Naive thymus-derived CD8-positive, alpha-beta T cell (primary cell): ENCODE measurements at regions not wholly inside any gene's neighbourhood (a gene's known extent, or its start where the extent isn't known, plus 50 kb on each side); places are given as distances from the start of the nearest gene placed in this dataset.

ENCODE experiments used
- ATAC-seq, 2 donors: fragments of 150-1000 bp; cut with Tn5 transposase in 1 of 2; sonication (Bioruptor Pico), chemical (Tn5 transposase) in 1 of 2; 1 replicate in 1 of 2; 2 replicates in 1 of 2; pipeline ENCODE4 v1.10.0; 2021; ENCODE audit warnings: mild to moderate bottlenecking in 2 of 2, moderate library complexity in 2 of 2
- POLR2A ChIA-PET: fragments of 350-600 bp; sonication (Branson Sonifier 250); formaldehyde crosslinking; loops from one replicate; lab custom pipeline; 2021; ENCODE audit warnings: antibody characterized with exemption; lab: Charles Lee
- DNase-seq, 10 donors: peaks; one replicate each; pipeline versions ENCODE4 v3.0.0 to v3.0.0-alpha.2; 2020 to 2022
- H3K27ac Mint-ChIP-seq, 10 donors: one replicate each; pipeline ENCODE4 v1.8.0; 2020 to 2022; ENCODE audit warnings: mild to moderate bottlenecking in 10 of 10, mixed read lengths in 10 of 10, moderate library complexity in 4 of 10, inconsistent platforms in 1 of 10
- H3K27me3 Mint-ChIP-seq, 5 donors: one replicate each; pipeline ENCODE4 v1.8.0; 2021 to 2022; ENCODE audit warnings: mixed read lengths in 5 of 5
- H3K36me3 Mint-ChIP-seq, 3 donors: one replicate each; pipeline ENCODE4 v1.8.0; 2020 to 2022; ENCODE audit warnings: mixed read lengths in 3 of 3, mild to moderate bottlenecking in 2 of 3, inconsistent platforms in 1 of 3
- H3K4me1 Mint-ChIP-seq, 4 donors: one replicate each; pipeline ENCODE4 v1.8.0; 2021 to 2022; ENCODE audit warnings: mixed read lengths in 4 of 4
- H3K4me3 Mint-ChIP-seq, 10 donors: one replicate each; pipeline ENCODE4 v1.8.0; 2020 to 2022; ENCODE audit warnings: mild to moderate bottlenecking in 10 of 10, mixed read lengths in 10 of 10, moderate library complexity in 6 of 10, inconsistent platforms in 1 of 10
- H3K9me3 Mint-ChIP-seq, 9 donors: one replicate each; pipeline ENCODE4 v1.8.0; 2020 to 2022; ENCODE audit warnings: mixed read lengths in 9 of 9, mild to moderate bottlenecking in 3 of 9, inconsistent platforms in 1 of 9, moderate library complexity in 1 of 9

DNA sequence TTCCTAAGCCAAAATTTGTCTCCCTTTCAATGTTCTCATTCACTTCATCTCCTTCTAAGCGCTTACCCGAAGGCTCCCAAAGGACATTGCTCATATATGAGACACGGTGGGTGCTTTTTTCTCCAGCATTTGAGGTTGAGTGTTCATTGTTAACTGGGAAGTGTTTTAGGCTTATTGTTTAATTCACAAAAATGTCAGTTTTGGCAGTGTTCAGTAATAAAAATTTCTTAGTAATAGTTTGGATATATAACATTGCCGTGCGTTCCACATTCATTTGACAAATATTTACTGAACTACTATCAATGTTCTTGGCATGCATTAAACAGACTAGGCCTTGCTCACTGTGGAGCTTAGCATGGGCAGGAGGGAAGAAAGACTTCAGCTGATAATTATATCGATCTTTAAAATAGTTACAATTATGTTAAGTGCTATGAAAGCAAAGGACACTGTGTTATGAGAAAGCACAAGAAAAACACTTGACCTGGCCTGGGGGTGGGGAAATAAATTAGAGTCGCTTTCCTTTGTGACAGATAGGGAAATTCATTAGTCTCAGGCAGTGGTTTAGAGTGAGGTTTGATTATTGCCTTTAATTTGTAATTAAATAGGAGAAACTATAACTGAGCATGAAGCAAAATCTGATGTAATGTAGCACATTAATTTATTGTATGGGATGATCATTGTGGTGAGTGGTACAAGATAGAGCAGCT lies 82.2 kb upstream of the DOCK10 start:
- Mint-ChIP-seq H3K36me3 (peaks cover 0 to 7% (median 0%) of the 10 kb centered on the region in 3 donors), H3K9me3 (peaks cover 0 to 7% (median 0%) of the 10 kb centered on the region in 9 donors), H3K4me1 (peaks cover 4 to 6% (median 4%) of the 10 kb centered on the region in 4 donors), H3K4me3 (no peak overlapping the region), H3K27me3 (peaks cover 0 to 2% (median 0%) of the 10 kb centered on the region in 5 donors), H3K27ac (no peak overlapping the region)
- POLR2A ChIA-PET = no interaction called here
- no peak for DNase-seq
- no peak for ATAC-seq

GRCh38 chr2:225122583-225123486 lies 80.6 kb upstream of the DOCK10 start:
- POLR2A ChIA-PET = no interaction called here
- Mint-ChIP-seq H3K36me3 (peaks cover 0 to 6% (median 0%) of the 10 kb centered on the region in 3 donors), H3K4me1 (peaks cover 4 to 6% (median 4%) of the 10 kb centered on the region in 4 donors), H3K27ac (peak overlapping the region in 3 of 10 donors; percentile 23 to 82 (median 78)), H3K27me3 (peaks cover 0 to 2% (median 0%) of the 10 kb centered on the region in 5 donors), H3K4me3 (no peak overlapping the region), H3K9me3 (peaks cover 0 to 7% (median 0%) of the 10 kb centered on the region in 9 donors)
- peak in 5 of 10 donors; percentile 3 to 31 (median 21) for DNase-seq
- no peak for ATAC-seq

DNA sequence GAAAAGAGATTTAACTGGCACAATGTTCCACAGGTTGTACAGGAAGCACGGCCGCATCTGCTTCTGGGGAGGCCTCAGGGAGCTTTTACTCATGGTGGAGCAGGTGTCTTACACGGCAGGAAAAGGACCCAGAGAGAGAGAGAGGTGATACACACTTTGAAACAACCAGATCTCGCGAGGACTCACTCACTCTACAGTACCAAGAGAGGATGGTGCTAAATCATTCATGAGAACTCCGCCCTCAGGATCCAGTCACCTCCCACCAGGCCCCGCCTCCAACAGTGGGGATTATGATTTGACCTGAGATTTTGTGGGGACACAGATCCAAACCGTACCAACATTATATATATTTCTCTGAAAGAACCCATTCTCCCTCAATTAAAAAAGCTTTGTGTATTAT lies 79.7 kb upstream of the DOCK10 start:
- Mint-ChIP-seq H3K4me1 (peaks cover 4 to 12% (median 9%) of the 10 kb centered on the region in 4 donors), H3K36me3 (peaks cover 0 to 2% (median 0%) of the 10 kb centered on the region in 3 donors), H3K27ac (peak overlapping the region in 1 of 10 donors; percentile 79), H3K9me3 (peaks cover 0 to 4% (median 0%) of the 10 kb centered on the region in 9 donors), H3K27me3 (no peaks in the 10 kb centered on the region), H3K4me3 (no peak overlapping the region)
- ATAC-seq (no peak), DNase-seq (no peak)
- POLR2A ChIA-PET = no interaction called here

DNA sequence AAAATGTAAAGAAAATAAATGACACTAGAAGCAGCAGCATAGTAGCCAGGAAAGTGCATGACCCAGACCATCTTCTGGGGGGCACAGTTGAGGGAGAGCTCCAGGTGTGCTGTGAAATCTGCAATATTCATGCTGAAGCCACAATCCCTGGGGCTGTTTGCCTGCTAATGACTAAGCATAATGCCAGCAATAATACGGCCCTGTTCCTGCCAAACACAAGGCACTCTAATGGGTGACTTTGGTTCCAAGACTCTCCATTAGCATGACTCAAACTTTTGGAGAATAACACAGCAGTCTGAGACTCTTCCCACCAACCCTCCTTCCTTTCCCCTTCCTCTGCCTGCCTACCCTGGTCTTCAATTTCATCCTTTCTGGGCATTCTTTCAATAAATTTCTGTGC lies 77.9 kb upstream of the DOCK10 start:
- POLR2A ChIA-PET = no interaction called here
- no peak for ATAC-seq

DNA sequence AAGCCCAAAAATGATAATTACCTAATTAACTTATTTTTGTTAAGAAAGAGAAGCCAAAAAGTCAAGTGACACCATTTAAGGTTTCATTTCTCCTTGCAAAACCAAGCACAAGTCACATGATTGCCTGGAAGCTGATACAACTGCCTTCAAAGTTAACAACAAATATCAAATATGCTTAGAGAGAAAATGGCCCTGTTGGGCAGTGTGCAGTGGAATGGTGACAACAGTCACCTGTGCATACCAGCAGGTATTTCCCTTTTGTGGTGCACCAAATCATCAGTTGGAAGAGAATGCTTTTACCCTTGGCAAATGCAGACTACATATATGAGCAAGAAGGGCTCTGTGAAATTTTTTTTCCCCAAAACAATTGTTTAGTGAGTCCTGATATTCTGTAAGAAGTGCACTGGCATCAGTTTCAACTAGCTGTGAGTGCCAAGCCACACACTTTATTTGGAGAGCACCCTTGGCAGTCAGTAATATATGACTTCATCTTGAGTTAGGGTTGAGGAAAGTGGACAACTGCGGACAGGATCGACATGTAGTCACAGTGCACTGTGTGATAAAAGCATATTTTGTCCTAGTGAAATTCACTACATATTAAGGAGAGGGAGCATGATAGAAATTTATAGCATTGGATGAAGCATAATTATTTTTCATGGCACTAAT lies 74.9 kb upstream of the DOCK10 start:
- ATAC-seq = no peak
- POLR2A ChIA-PET = no interaction called here
- Mint-ChIP-seq H3K27ac (no peak overlapping the region), H3K36me3 (peaks cover 0 to 10% (median 0%) of the 10 kb centered on the region in 3 donors), H3K27me3 (no peaks in the 10 kb centered on the region), H3K9me3 (no peaks in the 10 kb centered on the region), H3K4me1 (peaks cover 0 to 11% (median 10%) of the 10 kb centered on the region in 4 donors), H3K4me3 (no peak overlapping the region)
- DNase-seq = no peak

More for the DNA sequence above, 77.9 kb upstream of the DOCK10 start:
- peaks cover 0 to 4% (median 0%) of the 10 kb centered on the region in 9 donors for H3K9me3 Mint-ChIP-seq
- H3K36me3 Mint-ChIP-seq = peaks cover 0 to 10% (median 0%) of the 10 kb centered on the region in 3 donors
- no peak overlapping the region for H3K4me3 Mint-ChIP-seq
- H3K27ac Mint-ChIP-seq = peak overlapping the region in 1 of 10 donors; percentile 0
- DNase-seq = no peak
- no peaks in the 10 kb centered on the region for H3K27me3 Mint-ChIP-seq
- H3K4me1 Mint-ChIP-seq = peaks cover 4 to 17% (median 14%) of the 10 kb centered on the region in 4 donors

- Mint-ChIP-seq H3K4me1 (peaks cover 0 to 13% (median 10%) of the 10 kb centered on the region in 4 donors), H3K4me3 (no peak overlapping the region), H3K36me3 (peaks cover 0 to 10% (median 0%) of the 10 kb centered on the region in 3 donors), H3K9me3 (no peaks in the 10 kb centered on the region), H3K27ac (no peak overlapping the region), H3K27me3 (no peaks in the 10 kb centered on the region)
- DNase-seq (no peak), ATAC-seq (no peak)
- POLR2A ChIA-PET = no interaction called here
Observed at GRCh38 chr2:225114786-225115323, 72.6 kb upstream of the DOCK10 start.

DNA sequence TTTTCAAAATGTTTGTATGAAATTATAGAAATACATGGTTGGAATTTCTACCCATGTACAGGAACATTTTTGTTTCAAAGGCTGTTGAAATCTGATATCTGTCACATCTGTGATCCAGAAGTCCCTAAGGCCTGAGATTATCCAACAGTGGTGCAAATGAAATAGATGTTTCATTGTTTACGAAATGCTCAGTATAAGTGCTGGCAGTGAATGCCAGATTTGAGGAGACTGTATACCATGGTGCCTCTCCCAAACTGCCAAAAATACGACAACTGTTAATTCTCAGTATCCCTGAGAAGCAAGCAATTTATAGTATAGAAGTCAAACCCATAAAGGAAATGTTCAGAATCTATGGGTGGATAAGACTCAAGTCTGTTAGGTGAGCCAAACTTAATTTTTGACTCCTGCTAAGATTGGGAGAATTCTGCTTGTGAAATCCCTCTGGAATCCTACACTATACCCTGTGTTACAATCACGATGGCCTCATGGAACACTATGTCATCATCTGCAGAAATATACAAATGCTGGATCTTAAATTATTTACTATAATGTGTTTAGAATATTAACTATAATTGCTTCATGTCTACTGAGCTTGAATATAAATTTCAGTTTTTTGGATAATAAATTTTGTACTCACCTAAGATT lies 71.2 kb upstream of the DOCK10 start:
- Mint-ChIP-seq H3K9me3 (peaks cover 0 to 4% (median 0%) of the 10 kb centered on the region in 9 donors), H3K27me3 (no peaks in the 10 kb centered on the region), H3K36me3 (peaks cover 0 to 10% (median 0%) of the 10 kb centered on the region in 3 donors), H3K4me1 (peaks cover 0 to 13% (median 10%) of the 10 kb centered on the region in 4 donors), H3K4me3 (no peak overlapping the region), H3K27ac (no peak overlapping the region)
- POLR2A ChIA-PET = no interaction called here
- DNase-seq (no peak), ATAC-seq (no peak)

DNA sequence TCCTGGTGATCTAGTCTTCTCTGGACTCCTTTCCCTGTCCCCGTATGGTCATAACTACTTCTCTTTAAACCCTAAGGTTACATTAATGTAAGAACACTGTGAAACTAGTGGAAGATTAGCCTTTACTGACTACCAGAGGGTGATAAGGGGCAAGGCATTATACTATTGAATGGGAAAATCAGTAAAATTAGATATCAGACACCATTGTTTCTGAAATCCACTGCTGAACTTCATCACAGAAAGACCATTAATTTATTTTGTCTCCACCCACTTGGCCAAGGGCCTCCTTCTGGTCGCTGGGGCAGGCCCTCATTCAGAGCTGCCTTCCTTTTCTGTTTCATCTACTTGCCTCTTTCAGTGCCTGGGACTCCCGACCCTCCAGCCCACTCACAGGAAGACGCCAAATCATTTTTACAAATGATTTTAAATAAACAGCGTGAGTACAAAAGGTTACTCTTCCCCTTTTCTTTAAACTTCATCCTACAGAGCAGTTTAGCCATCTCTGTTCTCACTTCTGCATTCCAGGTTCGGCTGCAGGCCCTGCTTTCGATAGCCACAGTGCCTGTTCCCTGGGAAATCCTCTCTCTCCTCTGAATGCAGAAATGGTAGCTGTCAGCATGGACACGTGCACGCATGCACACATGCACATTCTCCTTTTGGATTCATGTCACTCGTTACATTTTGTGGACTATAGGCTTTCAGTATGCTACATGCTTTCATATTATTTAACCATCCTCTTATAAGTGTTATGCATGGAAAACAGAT lies 70.3 kb upstream of the DOCK10 start:
- H3K27ac Mint-ChIP-seq = peak overlapping the region in 2 of 10 donors; percentile 9 to 35
- no peak overlapping the region for H3K4me3 Mint-ChIP-seq
- peaks cover 0 to 4% (median 0%) of the 10 kb centered on the region in 9 donors for H3K9me3 Mint-ChIP-seq
- H3K4me1 Mint-ChIP-seq = peaks cover 0 to 11% (median 10%) of the 10 kb centered on the region in 4 donors
- DNase-seq (no peak), ATAC-seq (no peak)
- POLR2A ChIA-PET = no interaction called here
- H3K36me3 Mint-ChIP-seq = peaks cover 0 to 10% (median 0%) of the 10 kb centered on the region in 3 donors
- no peaks in the 10 kb centered on the region for H3K27me3 Mint-ChIP-seq

DNA sequence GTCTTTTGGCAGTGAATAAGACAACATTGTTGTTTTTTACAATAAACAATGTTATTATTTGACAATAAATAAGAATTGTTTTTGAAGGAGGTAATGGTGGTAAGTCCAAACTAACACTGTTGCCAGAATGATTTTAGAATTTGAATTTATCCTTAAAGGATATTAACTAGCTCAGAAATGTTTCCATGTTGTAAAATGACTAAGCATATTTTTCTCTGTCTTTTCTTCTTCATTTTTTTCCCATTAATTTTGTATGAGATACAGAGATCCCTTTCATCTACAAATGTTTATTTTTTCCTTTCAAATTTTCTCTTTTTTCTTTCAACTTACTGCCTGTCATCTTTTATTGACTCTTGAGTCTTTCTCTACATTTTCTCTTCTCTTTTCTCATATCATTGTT lies 66.5 kb upstream of the DOCK10 start:
- no peak overlapping the region for H3K27ac Mint-ChIP-seq
- H3K4me1 Mint-ChIP-seq = peaks cover 0 to 2% (median 0%) of the 10 kb centered on the region in 4 donors
- H3K27me3 Mint-ChIP-seq = no peaks in the 10 kb centered on the region
- no peak for DNase-seq
- ATAC-seq = no peak
- POLR2A ChIA-PET = no interaction called here
- H3K36me3 Mint-ChIP-seq = no peaks in the 10 kb centered on the region
- no peak overlapping the region for H3K4me3 Mint-ChIP-seq
- H3K9me3 Mint-ChIP-seq = peaks cover 0 to 4% (median 0%) of the 10 kb centered on the region in 9 donors

DNA sequence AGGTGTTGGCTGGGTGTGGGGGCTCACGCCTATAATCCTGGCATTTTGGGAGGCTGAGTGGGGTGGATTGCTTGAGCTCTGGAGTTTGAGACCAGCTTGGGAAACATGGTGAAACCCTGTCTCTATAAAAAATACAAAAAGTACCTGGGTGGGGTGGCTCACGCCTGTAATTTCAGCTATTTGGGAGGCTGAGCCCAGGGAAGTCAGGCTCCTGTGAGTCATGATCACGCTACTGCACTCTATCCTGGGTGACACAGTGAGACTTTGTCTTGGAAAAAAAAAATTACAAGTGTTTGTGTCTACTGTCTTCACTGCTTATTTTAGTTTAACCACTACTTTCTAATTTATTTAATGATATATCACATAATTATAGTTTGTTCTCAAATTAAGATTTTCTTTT lies 62.7 kb upstream of the DOCK10 start:
- POLR2A ChIA-PET = no interaction called here
- Mint-ChIP-seq H3K36me3 (no peaks in the 10 kb centered on the region), H3K4me1 (no peaks in the 10 kb centered on the region), H3K27ac (no peak overlapping the region), H3K4me3 (no peak overlapping the region), H3K27me3 (no peaks in the 10 kb centered on the region), H3K9me3 (peaks cover 0 to 4% (median 0%) of the 10 kb centered on the region in 9 donors)
- DNase-seq = no peak
- ATAC-seq = no peak

GRCh38 chr2:225104321-225104720 lies 62.1 kb upstream of the DOCK10 start:
- no peak for ATAC-seq
- no peak for DNase-seq
- Mint-ChIP-seq H3K36me3 (no peaks in the 10 kb centered on the region), H3K27me3 (no peaks in the 10 kb centered on the region), H3K27ac (no peak overlapping the region), H3K9me3 (peaks cover 0 to 4% (median 0%) of the 10 kb centered on the region in 9 donors), H3K4me3 (no peak overlapping the region), H3K4me1 (no peaks in the 10 kb centered on the region)
- POLR2A ChIA-PET = no interaction called here
